HG03439 (cell line): ENCODE measurements at regions not wholly inside any gene's neighbourhood (a gene's known extent, or its start where the extent isn't known, plus 50 kb on each side); places are given as distances from the start of the nearest gene placed in this dataset.
"Not testable (repeated sequence)": the region's sequence is repeated elsewhere in the genome, so short reads cannot be mapped to it uniquely, and the experiment has no call there.

Experiments
- ATAC-seq: cut with Tn5 transposase; IDR thresholded peaks from one replicate; pipeline ENCODE4 v1.9.1; 2021; ENCODE audit warnings: mild to moderate bottlenecking, moderate library complexity; ENCODE audit not compliant: unreplicated experiment

- ATAC-seq, result no peak
Measured at GRCh38 chr13:50650592-50651504, 192.6 kb downstream of the DLEU7 start.

- no peak for ATAC-seq
Measured at GRCh38 chr13:50651922-50652321, 191.6 kb downstream of the DLEU7 start.

- ATAC-seq, result no peak
Measured at GRCh38 chr13:50654331-50654730, 189.2 kb downstream of the DLEU7 start.

GRCh38 chr13:50661881-50662280, 181.6 kb downstream of the DLEU7 start:
- ATAC-seq, result not testable (repeated sequence)

- ATAC-seq, result no peak
Measured at GRCh38 chr13:50664951-50665350, 178.5 kb downstream of the DLEU7 start.

GRCh38 chr13:50668049-50668448, 175.4 kb downstream of the DLEU7 start:
- no peak for ATAC-seq

- no peak for ATAC-seq
Measured at GRCh38 chr13:50668691-50669271, 174.7 kb downstream of the DLEU7 start.

GRCh38 chr13:50670272-50670671, 173.2 kb downstream of the DLEU7 start:
- ATAC-seq, result no peak

- ATAC-seq, result no peak
Measured at GRCh38 chr13:50670847-50671496, 172.5 kb downstream of the DLEU7 start.

GRCh38 chr13:50671497-50671850, 172.0 kb downstream of the DLEU7 start:
- no peak for ATAC-seq

- ATAC-seq, result no peak
Measured at GRCh38 chr13:50672025-50672424, 171.5 kb downstream of the DLEU7 start.

- ATAC-seq, result no peak
Measured at GRCh38 chr13:50675651-50676050, 167.8 kb downstream of the DLEU7 start.

GRCh38 chr13:50676602-50677001, 166.9 kb downstream of the DLEU7 start:
- no peak for ATAC-seq

- ATAC-seq, result no peak
Measured at GRCh38 chr13:50677258-50677657, 166.2 kb downstream of the DLEU7 start.

- ATAC-seq, result no peak
Measured at GRCh38 chr13:50677687-50678463, 165.6 kb downstream of the DLEU7 start.

GRCh38 chr13:50678464-50679162, 164.9 kb downstream of the DLEU7 start:
- no peak for ATAC-seq

GRCh38 chr13:50679321-50679720, 164.2 kb downstream of the DLEU7 start:
- no peak for ATAC-seq

- ATAC-seq, result no peak
Measured at GRCh38 chr13:50682002-50682401, 161.5 kb downstream of the DLEU7 start.

GRCh38 chr13:50682966-50683365, 160.5 kb downstream of the DLEU7 start:
- no peak for ATAC-seq

GRCh38 chr13:50684366-50684765, 159.1 kb downstream of the DLEU7 start:
- no peak for ATAC-seq

- ATAC-seq, result no peak
Measured at GRCh38 chr13:50685491-50685890, 158.0 kb downstream of the DLEU7 start.
